ENCODE measurements at regions not wholly inside any gene's neighbourhood (a gene's known extent, or its start where the extent isn't known, plus 50 kb on each side); places are given as distances from the start of the nearest gene placed in this dataset.

- no peak for DNase-seq (ENCODE audit: low spot score)
Measured at GRCh38 chr7:131737746-131738465, 181.5 kb upstream of the PODXL start.

- DNase-seq (ENCODE audit: low spot score) = no peak
Measured at GRCh38 chr7:131735101-131735500, 178.7 kb upstream of the PODXL start.

GRCh38 chr7:131733604-131734003, 177.2 kb upstream of the PODXL start:
- DNase-seq (ENCODE audit: low spot score) = no peak

DNA sequence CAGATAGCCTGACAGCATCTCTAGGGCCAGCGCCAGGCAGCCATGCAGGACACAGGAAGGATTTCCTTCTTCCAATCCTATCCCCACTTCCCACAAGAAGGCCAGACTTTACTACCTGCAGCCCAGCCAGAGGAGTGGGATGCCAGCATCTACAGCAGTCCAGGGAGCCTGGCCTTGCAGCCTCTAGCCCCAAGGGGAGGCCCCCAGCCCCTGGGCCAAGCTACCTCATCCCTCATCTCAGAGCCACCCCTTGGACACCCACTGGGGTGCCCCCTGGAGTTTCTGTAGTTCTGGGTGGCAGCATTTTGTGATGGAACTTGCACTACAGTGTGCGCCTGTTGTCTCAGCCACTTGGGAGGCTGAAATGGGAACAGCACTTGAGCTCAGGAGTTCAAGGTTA, 170.8 kb upstream of the PODXL start:
- DNase-seq (ENCODE audit: low spot score) = no peak

DNA sequence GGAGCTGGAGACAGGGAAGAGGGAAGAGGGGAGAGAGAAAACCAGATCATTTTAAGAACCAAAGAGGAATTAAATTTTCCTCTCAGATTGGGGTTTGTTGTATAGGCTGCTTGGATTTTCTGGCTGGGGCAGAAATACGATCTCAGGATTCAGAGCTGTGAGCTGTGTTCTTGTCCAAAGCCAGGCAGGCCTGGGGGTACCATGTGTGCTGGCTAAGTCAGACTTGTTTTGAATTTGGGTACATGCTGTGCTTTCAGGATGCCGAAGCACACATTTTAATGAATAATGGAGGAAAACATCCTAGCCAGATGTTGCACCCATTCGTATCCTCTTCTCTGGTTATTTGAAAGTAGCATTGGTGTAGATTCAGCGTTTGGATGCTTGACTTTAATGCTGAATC, 170.3 kb upstream of the PODXL start:
- no peak for DNase-seq (ENCODE audit: low spot score)

- DNase-seq (ENCODE audit: low spot score) = no peak
Measured at GRCh38 chr7:131726031-131726430, 169.6 kb upstream of the PODXL start.

GRCh38 chr7:131724776-131725345, 168.4 kb upstream of the PODXL start:
- DNase-seq (ENCODE audit: low spot score) = no peak

- DNase-seq (ENCODE audit: low spot score) = peak; percentile 54
Measured at GRCh38 chr7:131723926-131724325, 167.5 kb upstream of the PODXL start.

DNA sequence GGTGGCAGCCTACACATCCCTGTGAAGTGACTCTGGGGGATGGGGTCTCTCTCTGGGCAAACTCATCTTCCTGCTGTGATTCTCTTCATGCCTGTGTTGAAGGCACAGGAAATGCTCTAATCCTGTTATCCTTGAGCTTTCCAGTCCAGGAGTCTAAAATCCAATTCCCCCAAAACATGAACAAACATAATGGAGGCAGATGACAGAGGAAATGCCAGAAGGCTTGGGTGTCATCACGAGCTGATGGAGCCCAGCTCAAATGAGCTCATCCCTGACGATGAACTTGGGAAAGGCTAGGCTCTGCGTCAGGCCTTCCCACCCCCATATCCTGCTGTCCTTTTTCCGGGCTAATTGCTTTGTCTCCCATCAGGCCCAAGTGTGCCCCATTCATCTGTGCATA, 165.9 kb upstream of the PODXL start:
- peak; percentile 21 for DNase-seq (ENCODE audit: low spot score)

DNA sequence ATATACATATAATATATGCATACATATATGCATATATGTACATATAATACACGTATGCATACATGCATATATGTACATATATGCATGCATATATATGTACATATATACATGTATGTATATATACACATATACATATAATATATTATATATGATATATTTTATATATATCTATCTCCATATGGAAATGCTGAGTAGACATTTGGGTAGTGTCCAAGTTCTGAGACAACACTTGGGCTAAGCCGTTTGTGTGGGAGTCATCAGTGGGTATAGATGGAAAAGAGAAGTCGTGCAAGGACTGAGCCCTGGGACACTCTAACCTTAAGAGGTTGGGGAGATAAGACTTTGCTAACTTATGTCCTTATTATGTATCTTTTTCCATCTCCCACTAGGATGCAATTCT, 165.2 kb upstream of the PODXL start:
- no peak for DNase-seq (ENCODE audit: low spot score)

- no peak for DNase-seq (ENCODE audit: low spot score)
Measured at GRCh38 chr7:131720703-131721102, 164.3 kb upstream of the PODXL start.

- DNase-seq (ENCODE audit: low spot score) = no peak
Measured at GRCh38 chr7:131717181-131717580, 160.8 kb upstream of the PODXL start.

DNA sequence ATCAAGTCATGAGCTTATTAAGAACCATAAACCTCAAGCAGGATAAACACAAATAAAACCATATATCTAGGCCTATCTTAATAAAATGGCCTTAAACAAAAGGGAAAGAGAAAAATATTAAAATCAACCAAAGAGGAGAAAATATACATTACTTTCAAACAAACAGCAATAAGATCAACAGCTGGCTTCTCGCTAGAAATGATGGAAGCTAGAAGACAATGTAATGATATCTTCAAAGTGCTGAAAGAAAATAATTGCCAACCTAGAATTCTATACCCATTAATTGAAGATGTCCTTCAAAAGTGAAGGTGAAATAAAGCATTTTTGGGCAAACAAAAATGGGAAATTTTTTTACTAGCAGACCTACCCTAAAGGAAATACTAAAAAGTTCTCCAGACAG, 142.9 kb upstream of the PODXL start:
- no peak for DNase-seq (ENCODE audit: low spot score)

DNA sequence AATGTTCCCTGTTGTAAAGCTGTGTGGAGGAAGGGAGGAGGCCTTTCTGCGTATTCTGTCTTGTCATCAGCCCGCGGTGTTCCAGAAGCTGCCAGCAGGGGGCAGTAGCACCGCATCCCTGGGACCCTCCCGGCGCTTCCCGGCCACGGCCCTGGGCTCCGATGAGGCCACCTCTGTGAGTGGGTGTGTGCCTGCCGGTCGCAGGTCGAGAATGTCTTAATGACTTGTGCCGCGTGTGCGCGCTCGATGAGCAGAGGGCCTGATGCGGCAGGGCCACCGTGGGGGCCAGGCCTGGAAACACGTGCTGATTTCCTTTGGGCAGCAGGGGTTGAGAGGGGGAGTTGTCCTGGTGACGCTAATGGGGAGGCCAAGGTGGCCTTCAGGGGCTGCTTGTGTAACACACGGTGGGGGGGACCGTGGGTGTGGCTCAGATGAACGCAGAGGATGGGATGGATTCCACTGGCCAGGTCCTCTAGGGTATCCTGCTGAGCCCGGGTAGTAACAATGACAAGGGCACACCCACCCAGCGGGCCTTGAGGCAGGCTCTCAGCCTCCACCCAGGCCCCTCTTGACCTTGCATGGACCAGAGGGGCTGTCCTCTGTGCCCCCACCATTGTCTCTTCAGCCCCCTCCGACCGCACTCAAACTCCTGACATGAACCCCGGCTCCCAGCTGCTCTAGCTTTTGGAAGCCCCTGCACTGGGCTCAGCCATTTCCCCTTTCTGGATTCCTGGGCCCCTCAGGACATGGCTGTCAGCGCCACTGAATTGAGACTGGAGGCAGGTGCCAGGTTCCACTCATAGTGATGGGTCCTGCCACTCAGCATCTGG, 135.9 kb upstream of the PODXL start:
- DNase-seq (ENCODE audit: low spot score) = peak; percentile 41

DNA sequence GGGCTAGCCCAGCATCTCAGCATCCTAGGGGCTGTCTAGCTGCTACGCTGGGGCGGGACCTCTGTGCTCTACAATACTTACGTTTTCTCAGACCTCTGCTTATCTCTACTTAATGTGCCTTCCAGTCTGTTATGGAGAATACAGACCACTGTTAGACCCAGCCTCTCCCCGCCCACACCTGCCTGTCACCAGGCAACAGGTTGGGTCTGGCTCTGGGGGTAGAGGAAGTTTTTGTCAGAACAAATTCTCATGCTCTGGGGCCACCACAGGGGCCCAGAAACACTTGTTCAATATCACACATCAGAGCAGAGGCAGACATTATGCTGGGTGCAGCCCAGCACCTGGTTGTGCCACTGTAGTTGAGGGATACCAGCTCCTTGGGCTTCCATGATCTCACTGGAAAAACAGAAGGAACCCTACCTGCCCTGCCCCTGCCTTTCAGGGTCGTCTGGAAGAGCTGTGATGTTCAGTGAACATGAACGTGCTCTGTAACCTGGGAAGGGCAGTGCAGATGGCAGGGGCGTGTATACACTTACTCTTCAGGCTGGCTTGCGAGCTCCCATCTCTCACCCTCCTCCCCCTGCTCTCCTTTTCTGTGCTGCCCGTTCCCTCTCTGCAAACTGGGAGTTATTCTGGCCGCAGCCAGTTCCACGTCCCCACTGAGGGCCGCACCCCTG, 135.2 kb upstream of the PODXL start:
- no peak for DNase-seq (ENCODE audit: low spot score)

DNA sequence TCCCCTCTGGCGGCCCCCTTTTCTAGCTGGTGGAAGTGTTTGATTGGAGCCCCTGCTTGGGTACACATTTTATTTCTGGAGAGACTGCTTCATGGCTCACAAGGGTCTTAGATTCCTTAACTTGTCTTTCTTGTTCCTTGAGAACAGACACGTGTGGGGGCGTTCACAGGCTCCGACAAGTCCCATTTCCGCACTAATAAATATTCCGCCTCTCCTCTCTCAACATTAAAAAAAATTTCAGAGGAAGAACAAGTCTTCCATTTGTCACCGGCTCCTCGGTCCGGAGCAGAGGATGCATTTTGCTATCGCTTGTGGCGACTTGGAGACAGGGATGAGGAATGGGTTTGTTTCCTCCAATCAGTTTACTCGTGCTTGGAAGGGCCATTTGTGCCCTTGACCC, 134.0 kb upstream of the PODXL start:
- DNase-seq (ENCODE audit: low spot score) = no peak

DNA sequence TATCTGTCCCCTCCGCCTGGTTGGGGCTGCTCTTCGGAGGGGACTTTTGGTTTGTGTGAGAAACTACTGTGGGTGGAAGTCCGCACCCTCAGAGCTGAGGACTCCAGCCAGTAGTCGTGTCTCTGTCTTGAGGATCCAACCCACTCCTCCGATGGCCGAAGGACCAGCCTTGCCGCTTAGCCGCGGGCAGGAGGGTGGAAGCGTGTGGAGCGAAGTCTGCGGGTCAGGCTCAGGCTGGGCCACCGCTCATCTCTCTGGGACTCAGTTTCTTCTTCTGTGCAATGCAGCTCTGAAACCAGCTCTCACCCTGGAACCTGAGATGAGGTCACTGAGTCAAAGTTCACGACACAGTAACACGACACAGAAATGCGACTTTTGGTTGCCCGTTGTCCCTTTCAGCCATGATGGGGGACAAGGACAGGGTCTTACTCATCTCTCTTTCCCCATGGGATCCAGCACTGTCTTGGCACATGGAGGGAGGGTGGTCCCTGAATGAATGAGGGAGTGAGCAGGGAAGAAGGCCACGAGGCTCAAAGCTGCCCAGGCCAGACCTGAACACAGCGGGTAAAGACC, 133.3 kb upstream of the PODXL start:
- DNase-seq (ENCODE audit: low spot score) = no peak

- DNase-seq (ENCODE audit: low spot score) = peak; percentile 59
Measured at GRCh38 chr7:131688738-131689661, 132.6 kb upstream of the PODXL start.

GRCh38 chr7:131687296-131687695, 130.9 kb upstream of the PODXL start:
- no peak for DNase-seq (ENCODE audit: low spot score)

DNA sequence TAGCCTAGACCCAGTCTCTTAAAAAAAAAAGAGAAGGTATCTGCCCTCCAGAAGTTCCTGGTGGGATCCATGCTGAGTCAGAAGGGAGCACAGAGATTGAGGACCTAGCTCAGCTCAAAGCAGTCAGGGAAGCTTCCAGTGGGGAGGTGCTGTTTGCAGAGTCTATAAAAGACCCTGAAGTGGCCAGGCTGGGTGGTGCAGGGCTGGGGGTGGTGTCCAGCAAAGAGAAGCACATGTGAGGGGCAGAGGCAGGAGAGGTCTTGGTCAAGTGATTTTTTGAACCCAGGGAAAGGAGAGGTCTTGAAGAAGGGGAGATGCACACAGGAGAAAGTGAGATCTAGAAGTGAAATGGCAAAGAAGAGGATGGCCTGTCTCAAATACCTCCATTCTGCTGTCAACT, 130.4 kb upstream of the PODXL start:
- DNase-seq (ENCODE audit: low spot score) = no peak

DNA sequence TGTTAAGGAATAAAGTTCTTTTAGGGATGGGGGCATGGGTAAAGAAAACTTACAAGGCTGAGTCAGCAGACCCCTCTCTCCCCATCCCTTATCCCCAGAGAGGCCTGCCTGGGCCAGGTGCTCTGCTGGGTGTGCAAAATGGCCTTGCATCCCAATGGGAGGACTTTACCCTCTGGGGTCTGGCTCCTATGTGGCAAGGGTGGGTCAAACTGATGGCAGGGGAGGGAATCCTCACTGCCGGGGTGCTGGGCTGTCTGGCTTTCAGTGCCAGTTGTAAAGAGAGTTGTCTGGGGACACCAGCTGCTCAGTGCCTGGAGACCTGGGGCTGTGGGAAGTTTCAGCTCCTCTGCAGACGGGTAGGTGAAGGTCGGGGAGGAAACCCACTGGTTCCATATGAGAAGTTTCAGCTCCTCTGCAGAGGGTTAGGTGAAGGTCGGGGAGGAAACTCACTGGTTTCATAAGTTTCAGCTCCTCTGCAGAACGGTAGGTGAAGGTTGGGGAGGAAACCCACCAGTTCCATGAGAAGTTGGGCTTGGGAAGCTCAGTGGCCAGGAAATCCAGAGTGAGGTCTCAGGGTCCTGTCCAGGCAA, 127.2 kb upstream of the PODXL start:
- no peak for DNase-seq (ENCODE audit: low spot score)

All from A172 (cell line).